GM19043 (cell line): ENCODE measurements at regions not wholly inside any gene's neighbourhood (a gene's known extent, or its start where the extent isn't known, plus 50 kb on each side); places are given as distances from the start of the nearest gene placed in this dataset.
"Not testable (repeated sequence)": the region's sequence is repeated elsewhere in the genome, so short reads cannot be mapped to it uniquely, and the experiment has no call there.

ENCODE experiments used
- ATAC-seq: cut with Tn5 transposase; IDR thresholded peaks from one replicate; pipeline ENCODE4 v1.9.1; 2021; ENCODE audit warnings: low read depth; ENCODE audit not compliant: unreplicated experiment

DNA sequence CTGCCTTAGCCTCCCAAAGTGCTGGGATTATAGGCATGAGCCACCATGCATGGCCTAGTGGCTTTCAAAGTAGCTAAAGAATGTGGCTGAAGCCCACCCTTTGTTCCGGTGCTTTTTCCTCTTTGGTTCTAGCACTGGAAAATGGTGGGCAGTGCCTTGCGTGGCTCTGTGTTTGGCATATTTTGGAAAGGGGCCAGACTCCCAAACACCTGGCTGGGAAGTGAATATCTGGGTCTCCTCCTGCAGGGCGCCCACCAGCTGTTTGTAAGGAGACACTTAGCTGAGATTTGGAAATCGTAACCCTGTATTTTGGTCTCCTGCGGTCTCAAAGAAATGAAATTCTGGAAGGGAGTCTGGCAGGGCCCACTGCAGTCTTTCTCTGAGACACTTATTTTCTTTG lies 336.4 kb downstream of the IL20RB start:
- ATAC-seq = no peak

DNA sequence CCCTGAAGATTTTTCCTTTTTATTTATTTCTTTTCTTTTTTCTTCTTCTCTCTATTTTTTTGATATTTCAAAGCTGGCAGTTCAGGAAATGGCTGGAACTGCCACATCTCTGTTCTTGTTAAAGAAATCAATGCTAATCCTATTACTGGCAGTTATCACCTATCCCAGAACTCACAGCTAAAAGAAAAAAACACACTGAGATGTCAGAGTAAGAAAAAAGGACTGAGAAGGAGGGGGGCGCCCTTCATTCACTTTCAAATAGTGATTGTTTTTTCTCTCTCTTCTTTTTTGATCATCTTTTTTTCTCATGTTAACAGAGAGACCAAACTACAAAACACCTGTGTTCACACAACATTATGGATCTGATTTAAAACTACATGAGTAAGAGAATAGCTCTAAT lies 337.1 kb downstream of the IL20RB start:
- no peak for ATAC-seq

DNA sequence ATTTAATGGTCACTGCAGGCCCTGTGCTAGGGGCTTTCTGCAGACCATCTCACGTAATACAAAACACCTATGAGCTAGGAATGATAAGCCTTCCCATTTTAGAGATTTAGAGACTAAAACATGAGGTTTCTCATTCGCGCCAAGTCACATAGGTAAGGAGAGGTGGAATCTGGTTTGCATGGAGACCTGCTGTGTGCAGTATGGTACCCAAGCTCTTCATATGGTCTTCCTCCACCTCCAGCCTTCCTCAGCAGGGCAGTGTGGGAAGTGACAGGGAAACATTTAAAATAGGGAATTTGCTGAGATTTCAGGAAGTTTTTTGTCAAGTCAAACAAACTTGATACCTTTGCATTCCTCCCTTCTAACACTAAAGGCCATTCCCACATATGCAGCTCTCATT lies 337.6 kb downstream of the IL20RB start:
- no peak for ATAC-seq

DNA sequence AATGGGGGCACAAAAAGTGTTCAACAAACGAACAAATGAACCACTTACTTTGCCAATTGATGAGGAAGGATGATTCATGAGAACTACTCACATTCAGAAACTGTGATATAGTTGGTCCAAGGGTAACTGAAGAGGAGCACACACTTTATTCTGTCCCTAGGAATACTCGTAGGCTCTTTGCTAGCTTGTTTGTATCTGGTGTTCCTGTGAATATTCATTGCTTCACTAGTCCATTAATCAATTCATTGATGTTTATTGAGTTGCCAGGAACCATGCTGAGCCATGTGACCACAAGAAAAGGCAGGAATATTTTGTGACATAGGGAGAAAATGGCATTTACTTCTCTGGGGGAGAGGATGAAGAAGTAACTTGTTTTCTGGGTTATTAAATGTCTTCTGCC lies 338.3 kb downstream of the IL20RB start:
- no peak for ATAC-seq

DNA sequence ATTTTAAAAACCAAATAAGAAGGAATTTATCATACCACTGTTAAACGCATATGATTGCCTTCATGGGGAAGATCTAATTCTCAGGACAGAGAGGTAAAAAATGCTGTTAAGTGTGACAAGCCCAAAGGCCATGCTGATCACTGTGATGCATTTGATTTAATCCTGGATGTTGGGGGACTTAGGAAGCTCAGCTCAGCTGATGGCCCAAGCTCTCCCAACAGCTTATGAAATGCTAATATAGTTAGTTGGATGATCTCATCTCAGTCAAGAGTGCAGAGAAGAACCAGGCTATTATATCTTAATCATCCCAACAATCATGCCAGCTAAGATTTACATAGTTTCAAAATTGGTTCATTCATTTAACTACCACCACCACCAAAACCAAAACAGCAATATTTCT lies 340.0 kb downstream of the IL20RB start:
- no peak for ATAC-seq

DNA sequence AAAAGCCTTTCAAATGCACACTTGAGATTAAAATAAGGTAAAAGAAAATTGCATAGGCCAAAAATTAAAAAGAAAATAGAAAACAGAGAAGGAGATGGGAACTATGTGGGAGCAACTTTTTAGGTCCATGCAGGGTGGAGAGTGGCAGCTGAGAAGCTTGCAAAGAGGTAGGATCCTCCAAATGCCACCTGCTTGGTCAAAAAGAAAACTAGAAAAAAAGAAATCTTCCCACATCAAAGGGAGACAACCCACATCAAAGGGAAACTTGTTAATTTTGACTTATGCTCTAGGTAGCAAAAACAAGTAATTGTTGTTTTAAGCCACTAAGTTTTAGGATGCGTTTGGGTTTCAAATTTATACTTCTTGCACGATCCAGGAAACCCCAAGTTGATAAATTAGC lies 342.9 kb downstream of the IL20RB start:
- no peak for ATAC-seq

DNA sequence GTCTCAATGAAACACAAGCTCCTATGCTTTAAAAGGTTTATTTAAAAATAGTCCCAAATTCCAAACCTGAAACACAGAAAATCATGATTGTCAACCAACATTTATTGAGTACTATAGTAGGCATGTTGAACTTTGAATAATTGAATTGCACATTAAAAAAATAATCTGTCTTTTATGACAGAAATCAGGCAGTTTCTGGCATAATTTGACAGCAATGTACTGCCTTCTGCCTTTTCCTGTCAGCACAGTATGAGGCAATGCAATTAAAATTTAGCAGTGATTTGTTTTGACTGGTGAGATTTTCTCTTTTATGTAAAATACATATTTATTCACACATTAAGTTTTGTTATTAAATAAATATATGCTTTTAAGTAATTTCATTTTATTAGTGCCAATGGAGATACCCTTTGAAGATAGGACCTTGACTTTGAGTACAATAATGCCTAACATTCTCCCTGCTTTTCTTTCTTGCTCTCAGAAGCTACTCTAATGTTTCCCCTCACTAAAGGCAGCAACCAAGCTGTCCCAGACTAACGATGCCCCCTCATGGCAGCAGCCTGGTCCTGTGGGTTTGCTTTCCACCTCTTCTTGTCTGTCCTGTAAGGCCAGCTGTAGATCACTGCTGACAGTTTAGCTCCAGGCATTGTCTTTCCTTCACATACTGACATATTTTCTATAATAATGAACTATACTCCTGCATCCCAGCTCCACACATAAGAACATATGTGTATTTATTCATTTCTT lies 346.7 kb downstream of the IL20RB start:
- ATAC-seq = no peak

DNA sequence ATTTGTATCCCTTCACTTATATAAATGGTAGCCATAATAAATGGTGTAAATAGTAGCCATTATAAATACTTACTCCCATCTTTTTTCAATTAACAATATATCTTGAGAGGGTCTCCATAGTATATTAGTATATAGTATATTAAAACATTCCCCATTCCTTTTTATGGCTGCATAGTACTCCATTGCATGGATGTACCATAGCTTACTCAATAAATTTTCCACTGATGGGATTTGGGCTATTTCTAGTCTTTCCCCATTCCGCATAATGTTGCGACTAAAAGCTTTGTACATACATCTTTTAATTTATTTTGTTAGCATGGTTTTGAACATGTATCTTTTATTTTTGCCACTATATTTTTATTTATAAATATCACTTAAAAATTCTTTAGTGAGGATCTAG lies 366.3 kb downstream of the IL20RB start:
- ATAC-seq = no peak

DNA sequence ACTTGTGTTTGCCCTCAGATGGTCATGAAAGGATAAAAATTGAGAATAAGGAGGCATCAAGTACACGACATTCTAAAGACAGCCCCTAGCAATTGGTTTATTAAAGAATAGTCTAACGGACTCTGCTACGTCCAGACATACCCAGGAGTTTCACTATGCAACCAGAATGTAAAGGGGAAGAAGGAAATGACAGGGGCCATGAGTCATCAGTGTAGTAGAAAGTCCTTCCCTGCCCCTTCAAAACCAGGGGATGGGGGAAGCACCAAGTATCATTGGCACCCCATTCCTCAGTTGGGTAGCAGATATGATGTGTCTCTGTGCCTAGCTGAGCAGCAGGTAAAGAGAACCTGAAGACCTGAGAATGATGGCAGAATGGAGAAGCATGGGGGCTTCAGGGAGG lies 367.4 kb downstream of the IL20RB start:
- ATAC-seq = no peak

DNA sequence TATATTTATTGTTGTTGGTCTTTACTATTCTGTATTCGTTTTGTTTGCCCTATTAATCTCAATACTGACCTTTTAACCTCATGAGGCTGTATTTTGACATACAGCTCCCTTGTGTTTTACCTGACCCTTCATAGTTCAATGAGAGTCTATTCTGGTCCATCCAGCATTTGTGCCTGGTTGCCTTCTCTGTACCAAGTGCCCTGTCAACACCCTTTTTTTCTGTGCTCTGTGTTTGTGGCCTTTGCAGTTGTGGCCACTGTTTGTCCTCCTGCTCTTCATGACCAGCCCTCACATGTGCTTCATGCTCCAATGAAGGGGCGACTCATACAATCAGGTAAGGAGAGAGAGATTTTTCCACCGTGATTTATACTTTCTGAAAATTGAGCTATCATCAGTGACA lies 368.2 kb downstream of the IL20RB start:
- ATAC-seq = no peak

DNA sequence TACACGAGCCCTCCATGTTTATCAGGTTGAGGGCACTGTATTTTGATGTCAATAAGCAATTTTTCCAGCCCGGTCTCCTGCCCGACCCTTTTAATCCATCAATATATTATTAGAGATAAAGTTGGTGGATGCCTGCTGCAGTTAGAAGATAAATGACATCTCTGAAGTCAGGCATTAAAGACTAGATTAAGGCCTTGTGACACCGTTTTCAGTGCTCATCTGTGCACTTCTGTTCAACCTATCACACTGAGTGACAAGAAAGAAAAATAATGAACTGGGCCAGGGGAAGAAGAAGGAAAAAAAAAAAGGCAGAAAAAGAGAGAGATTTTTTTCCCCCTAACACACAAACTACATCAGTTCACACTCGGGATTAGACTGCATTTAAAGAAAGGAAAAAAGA lies 371.8 kb downstream of the IL20RB start:
- no peak for ATAC-seq

DNA sequence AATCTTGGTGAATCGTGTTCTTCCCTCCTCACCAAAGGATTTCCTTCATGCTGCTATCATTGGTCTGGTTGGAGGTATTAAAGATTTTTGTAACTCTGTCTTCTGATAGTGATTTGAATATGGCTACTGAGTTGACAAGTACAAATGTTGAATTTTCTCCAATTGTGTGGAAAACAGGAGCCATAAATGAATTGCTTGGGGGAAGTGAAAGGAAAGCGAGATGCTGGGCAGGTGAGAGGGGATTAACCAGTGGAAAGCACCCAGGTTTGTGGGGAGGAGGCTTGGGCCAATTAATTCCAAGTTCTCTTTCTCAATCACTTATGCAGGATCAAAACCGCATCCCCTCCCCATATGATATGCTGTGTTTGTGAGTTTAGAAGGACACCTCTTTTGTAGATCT lies 372.5 kb downstream of the IL20RB start:
- no peak for ATAC-seq

DNA sequence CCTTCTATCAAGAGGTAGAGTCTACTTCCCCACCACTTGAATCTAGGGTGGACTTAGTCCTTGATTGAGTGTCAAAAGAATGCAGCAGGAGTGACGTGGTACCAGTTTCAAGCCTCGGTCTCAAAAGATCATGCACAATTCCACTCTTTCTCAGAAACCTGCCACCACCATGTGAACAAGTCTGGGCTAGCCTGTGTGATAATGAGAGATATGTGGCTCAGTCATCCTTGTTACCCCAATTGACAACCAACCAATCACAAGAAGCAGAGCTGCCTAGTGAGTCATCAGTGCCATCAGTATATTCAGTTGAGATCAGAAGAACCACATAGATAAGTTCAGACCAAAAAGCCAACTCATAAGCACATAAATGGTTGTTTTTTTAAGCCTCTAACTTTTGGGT lies 374.5 kb downstream of the IL20RB start:
- no peak for ATAC-seq

DNA sequence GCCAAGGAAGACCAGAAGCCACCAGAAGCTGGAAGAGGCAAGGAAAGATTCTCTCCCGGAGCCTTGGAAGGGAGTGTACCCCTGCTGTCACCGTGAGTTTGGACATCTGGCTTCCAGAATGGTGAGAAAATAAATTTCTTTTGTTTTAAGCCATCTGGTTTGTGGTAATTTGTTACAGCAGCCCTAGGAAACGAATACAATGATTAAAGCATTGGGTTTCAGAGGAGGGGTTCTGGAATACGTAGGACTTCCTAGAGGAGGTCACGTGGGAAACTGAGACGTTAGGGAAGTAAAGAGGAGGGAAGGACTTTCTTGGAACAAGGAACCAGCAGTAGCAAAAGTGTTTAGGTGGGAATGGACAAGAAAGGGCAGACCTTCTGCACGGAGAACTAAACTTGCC lies 377.7 kb downstream of the IL20RB start:
- no peak for ATAC-seq

DNA sequence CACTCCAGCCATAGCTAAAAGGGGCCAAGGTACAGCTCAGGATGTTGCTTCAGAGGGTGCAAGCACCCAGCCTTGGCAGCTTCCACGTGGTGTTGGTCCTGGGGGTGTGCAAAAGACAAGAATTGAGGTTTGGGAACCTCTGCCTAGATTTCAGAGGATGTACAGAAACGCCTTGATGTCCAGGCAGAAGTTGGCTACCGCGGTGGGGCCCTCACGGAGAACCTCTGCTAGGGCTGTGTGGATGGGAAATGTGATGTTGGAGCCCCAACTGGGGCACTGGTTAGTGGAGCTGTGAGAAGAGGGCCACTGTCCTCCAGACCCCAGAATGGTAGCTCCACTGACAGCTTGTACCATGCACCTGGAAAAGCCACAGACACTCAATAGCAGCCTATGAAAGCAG lies 380.6 kb downstream of the IL20RB start:
- not testable (repeated sequence) for ATAC-seq

DNA sequence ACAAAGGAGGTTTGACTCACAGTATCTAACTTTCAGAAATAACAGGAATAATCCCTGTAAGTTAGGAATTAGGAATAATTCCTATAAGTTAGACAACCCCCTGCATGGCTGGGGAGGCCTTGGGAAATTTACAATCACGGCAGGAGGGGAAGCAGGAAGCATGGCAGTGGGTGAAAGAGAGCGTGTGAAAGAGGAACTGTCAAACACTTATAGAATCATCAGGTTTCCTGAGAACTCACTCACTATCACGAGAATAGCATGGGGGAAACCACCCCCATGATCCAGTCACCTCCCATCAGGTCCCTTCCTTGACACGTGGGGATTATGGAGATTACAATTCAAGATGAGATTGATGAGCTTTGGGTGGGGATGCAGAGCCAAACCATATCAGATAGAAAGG lies 385.5 kb downstream of the IL20RB start:
- ATAC-seq = no peak

DNA sequence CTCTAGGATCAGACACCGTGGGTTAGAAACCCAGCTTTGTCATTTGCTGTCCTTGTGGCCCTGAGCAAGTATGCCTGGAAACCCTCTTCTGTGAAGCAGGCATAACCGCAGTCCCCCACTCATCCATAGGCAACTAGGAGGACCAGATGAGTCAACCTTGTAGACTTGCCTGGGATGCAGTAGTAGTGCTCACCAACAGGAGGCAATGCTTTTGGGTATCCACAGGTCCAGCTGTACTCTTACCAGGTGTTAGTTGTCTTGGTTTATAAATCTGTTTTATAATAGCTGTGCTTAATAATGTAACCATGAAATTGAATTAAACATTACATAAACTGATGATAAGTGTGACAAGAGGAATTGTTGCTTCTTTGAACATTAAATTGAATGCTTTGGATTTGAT lies 389.3 kb downstream of the IL20RB start:
- ATAC-seq = no peak

DNA sequence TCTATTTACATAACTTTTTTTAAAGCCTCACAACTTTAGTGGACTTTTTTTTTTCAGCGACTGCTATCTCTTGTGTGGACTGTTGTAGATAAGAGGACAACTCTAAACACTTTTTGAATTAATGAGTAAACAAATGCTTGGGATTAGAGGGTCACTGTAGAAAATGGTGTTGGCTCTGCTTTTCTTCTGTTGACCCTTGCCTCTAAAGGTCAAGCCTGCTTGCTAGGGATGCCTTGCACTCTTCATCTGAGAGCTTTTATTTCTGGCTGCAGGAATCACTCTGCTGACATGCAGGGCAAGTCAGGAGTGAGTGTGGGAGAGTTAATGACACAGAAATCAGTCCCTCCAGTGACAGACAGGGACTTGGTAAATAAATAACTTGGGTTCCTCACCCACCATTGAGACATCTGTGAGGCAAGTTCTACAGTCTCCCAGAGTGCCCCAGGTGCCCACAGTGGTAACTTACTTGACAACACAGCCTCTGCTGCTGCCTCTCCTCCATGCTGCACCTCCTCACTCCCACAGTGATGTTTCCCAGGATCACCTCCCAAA lies 390.1 kb downstream of the IL20RB start:
- no peak for ATAC-seq

DNA sequence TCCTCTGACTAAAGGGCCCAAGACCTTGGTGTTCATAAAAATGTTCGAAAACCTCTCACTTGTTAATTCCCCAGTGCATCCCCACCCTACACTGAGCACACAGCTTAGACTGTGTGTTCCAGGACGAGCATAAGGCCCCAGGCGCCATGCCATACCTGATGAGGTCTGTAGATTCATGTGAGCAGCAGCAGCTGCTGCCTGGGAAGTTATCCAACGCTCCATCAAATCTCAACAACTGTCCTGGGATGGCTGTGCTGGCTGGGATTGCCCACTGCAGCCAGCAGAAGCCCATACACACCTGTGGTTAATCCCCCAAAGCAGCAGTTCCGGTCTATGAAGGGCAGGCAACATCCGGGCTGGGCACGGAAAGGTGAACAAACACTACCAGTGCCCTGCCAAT lies 391.2 kb downstream of the IL20RB start:
- no peak for ATAC-seq

DNA sequence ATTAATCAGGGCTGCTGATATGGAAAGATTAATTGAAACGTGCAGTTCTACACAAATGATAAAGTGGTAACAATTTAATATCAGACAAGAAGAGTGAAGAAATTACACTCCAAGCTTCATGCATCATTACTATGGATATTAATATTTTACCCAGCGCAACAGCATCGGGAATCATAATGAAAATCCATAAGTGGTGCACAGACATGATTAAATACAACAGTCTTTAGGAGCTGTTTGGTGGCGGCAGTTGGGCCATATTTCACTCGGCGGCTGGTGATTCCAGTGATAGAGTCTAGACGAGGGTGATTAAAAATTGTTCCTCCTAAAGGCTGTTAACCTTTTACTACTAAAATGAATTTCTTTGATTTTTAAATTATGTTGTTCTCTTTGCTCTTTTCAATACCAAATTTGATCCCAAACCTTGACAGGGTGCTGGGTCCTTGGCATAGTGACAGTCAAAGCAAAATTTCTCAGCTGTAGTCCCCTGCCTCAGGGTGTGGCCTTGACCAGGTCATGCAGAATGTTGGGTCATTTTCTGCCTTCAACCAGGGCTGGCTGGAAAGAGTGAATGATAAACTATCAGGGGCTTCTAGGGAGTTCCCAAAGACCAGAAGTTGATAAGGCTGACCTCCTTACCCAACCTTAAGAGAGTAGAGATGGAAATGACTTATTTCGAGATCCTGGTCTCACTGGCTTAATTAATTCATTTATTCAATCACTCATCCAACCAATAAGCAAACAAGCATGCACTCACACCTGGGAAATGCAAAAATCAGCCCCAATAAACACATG lies 392.0 kb downstream of the IL20RB start:
- no peak for ATAC-seq

DNA sequence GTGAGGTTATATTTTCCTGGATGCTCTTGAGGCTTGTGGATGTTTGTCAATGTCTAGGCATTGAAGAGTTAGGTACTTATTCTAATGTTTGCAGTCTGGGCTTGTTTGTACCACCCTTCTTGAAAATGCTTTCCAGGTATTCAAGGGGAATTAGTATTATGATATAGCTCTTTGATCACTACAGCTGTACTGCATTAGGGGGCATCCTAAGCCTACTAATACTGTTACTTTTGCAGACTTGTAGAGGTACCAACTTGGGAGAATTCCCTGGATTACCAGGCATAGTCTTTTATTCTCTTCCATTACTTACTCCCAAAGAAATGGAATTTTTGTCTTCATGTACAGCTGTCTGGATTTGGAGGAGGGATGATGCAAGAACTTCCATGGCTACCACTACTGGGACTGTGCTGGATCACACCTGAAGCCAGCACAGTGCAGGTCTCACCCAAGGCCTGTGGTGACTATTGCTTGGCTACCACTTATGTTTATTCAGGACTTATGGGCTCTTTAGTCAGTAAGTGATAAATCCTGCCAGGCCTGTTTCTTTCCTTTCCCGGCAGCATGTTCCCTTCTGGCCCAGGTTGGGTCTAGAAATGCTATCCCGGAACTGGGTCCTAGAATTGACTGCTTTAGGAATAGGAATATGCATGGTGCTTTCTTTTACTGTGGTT lies 402.9 kb downstream of the IL20RB start:
- ATAC-seq = no peak
